Vagina (tissue), 2 donors: ENCODE measurements at regions not wholly inside any gene's neighbourhood (a gene's known extent, or its start where the extent isn't known, plus 50 kb on each side); places are given as distances from the start of the nearest gene placed in this dataset.

Experiments used
- DNase-seq, 2 donors: peaks; one replicate each; pipeline ENCODE4 v3.0.0-alpha.2; 2017; ENCODE audit errors: extremely low spot score in 2 of 2
- H3K27ac ChIP-seq: fragments of 200-600 bp; sonication (generic); one replicate; pipeline ENCODE4 v1.5.1; 2019
- H3K27me3 ChIP-seq: fragments of 200-600 bp; sonication (generic); one replicate; pipeline ENCODE4 v1.5.1; 2019
- H3K36me3 ChIP-seq, 2 donors: fragments of 200-600 bp; sonication (generic); one replicate each; pipeline ENCODE4 v1.5.1; 2017 to 2019
- H3K4me1 ChIP-seq: fragments of 200-600 bp; sonication (generic); one replicate; pipeline ENCODE4 v1.5.1; 2019
- H3K4me3 ChIP-seq, 2 donors: fragments of 200-600 bp; sonication (generic); 1 replicate in 1 of 2; 2 replicates in 1 of 2; pipeline ENCODE4 v1.5.1; 2016 to 2019
- H3K9me3 ChIP-seq: fragments of 200-600 bp; sonication (generic); one replicate; pipeline ENCODE4 v1.5.1; 2019
- POLR2A ChIP-seq, 2 donors: fragments of 450-650 bp; IDR thresholded peaks; one replicate each; pipeline ENCODE4 v1.6.1; 2017; ENCODE audit warnings: antibody characterized with exemption in 2 of 2, mild to moderate bottlenecking in 2 of 2, moderate library complexity in 2 of 2
- POLR2AphosphoS5 ChIP-seq, 2 donors: sonication (generic); formaldehyde crosslinking; IDR thresholded peaks; one replicate each; pipeline ENCODE4 v1.9.0; 2017; ENCODE audit warnings: antibody characterized with exemption in 2 of 2, mild to moderate bottlenecking in 2 of 2, low read depth in 1 of 2; ENCODE audit not compliant: insufficient read depth in 1 of 2
- intact Hi-C: fragments of 100-400 bp; cut with DNase I; formaldehyde crosslinking; loops from one replicate; pipeline ENCODE4 v1.15.1; 2023
- TF ChIP-seq, protein P1 (sequence below), 3 experiments: fragments of 450-650 bp in 2 of 3; fragments of 200-600 bp in 1 of 3; sonication (generic) in 1 of 3; IDR thresholded peaks; one replicate each; pipeline ENCODE4 v1.5.1; 2017 to 2019; ENCODE audit warnings: antibody characterized with exemption in 3 of 3, mild to moderate bottlenecking in 2 of 3, moderate library complexity in 2 of 3

DNA sequence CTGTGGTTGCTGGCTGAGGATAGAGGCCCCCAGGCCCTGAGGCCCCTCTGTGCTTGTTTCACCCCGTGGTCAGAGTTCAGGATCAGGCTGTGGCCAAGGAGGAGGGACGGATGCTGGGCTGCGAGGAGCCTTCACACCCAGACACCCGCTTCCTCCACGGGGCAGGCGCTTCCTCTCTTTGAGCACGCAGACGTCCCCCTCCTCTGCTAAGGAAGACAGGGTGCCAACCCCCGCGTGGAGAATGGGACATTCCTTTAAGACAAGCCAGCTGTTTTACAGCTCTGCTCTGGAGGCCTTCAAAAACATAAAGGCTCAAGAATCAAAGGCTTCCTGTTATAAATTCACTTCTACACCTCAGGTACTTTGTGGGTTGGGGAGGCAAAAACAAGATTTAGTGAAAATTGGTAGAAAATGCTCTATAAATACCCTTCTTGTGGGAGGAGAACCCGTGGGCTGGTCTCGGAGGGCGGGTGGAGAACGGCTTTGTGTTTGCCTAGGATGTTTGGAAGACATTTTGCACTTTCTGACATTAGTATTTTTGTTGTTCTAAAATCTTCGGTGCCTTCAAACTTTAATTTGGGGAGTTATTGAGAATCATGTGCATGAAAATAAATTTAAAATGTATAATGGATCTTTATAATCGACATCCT lies 60.8 kb upstream of the FOXF1 start:
- H3K36me3 ChIP-seq = no peaks in the 10 kb centered on the region
- H3K9me3 ChIP-seq = no peaks in the 10 kb centered on the region
- H3K4me3 ChIP-seq = no peak overlapping the region
- no peaks in the 10 kb centered on the region for H3K27me3 ChIP-seq
- H3K27ac ChIP-seq = no peak overlapping the region
- intact Hi-C loops = no loop called here
- no peak for DNase-seq
- TF ChIP-seq POLR2A (IDR thresholded peaks at IDR 0.05) (no peak), POLR2AphosphoS5 (IDR thresholded peaks at IDR 0.05; ENCODE audit: insufficient read depth in 1 of 2, low read depth in 1 of 2) (no peak)
- peaks cover under 1% of the 10 kb centered on the region for H3K4me1 ChIP-seq

DNA sequence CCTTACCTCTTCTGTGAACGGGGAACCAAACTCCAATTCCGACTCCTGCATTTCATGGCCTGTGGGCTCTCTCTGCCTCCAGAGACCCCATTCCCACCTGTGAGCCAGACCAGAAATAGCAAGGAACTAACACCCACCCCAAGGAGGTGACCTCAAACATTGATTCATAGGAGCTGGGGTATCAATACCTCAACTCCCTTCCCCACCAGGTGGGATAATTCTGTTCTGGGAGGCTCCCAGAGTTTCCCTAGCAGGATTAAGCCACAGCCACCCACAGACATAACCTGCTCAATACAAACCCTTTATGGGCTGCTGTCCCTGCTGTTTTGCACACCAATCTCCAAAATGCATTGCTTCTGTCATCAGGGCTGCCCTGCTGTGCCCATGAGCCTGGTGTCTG lies 59.6 kb upstream of the FOXF1 start:
- Histone ChIP-seq H3K4me3 (no peak overlapping the region), H3K9me3 (no peaks in the 10 kb centered on the region), H3K4me1 (no peaks in the 10 kb centered on the region), H3K36me3 (no peaks in the 10 kb centered on the region), H3K27me3 (no peaks in the 10 kb centered on the region), H3K27ac (no peak overlapping the region)
- intact Hi-C loops = no loop called here
- no peak for DNase-seq
- TF ChIP-seq POLR2AphosphoS5 (IDR thresholded peaks at IDR 0.05; ENCODE audit: insufficient read depth in 1 of 2, low read depth in 1 of 2) (no peak), POLR2A (IDR thresholded peaks at IDR 0.05) (no peak)
- TF ChIP-seq, protein P1, sequence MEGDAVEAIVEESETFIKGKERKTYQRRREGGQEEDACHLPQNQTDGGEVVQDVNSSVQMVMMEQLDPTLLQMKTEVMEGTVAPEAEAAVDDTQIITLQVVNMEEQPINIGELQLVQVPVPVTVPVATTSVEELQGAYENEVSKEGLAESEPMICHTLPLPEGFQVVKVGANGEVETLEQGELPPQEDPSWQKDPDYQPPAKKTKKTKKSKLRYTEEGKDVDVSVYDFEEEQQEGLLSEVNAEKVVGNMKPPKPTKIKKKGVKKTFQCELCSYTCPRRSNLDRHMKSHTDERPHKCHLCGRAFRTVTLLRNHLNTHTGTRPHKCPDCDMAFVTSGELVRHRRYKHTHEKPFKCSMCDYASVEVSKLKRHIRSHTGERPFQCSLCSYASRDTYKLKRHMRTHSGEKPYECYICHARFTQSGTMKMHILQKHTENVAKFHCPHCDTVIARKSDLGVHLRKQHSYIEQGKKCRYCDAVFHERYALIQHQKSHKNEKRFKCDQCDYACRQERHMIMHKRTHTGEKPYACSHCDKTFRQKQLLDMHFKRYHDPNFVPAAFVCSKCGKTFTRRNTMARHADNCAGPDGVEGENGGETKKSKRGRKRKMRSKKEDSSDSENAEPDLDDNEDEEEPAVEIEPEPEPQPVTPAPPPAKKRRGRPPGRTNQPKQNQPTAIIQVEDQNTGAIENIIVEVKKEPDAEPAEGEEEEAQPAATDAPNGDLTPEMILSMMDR (IDR thresholded peaks at IDR 0.05) = no peak

DNA sequence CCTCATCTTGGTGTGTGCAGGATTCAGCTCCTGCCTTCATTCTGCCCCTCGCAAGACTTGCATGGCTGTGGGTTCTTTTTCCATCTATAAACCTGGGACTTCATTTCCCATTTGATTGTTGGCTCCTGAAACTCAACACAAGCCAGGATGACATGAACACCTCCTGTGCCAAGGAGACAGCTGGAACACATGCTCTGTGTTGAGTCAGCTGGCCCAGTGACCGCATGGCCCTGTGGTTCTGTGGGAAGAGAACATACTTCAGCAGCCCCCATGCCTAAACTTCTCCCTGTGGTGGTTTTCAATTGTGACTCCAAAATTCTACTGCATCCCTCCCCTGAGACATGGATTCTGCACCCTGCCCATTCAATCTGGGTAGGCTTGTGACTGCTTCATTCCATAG lies 57.9 kb upstream of the FOXF1 start:
- no peaks in the 10 kb centered on the region for H3K36me3 ChIP-seq
- DNase-seq = no peak
- H3K9me3 ChIP-seq = no peaks in the 10 kb centered on the region
- intact Hi-C loops = no loop called here
- no peaks in the 10 kb centered on the region for H3K27me3 ChIP-seq
- no peak overlapping the region for H3K4me3 ChIP-seq
- H3K4me1 ChIP-seq = no peaks in the 10 kb centered on the region
- H3K27ac ChIP-seq = no peak overlapping the region
- TF ChIP-seq POLR2AphosphoS5 (IDR thresholded peaks at IDR 0.05; ENCODE audit: insufficient read depth in 1 of 2, low read depth in 1 of 2) (no peak), POLR2A (IDR thresholded peaks at IDR 0.05) (no peak)
- TF ChIP-seq, protein P1 (IDR thresholded peaks at IDR 0.05) = no peak

DNA sequence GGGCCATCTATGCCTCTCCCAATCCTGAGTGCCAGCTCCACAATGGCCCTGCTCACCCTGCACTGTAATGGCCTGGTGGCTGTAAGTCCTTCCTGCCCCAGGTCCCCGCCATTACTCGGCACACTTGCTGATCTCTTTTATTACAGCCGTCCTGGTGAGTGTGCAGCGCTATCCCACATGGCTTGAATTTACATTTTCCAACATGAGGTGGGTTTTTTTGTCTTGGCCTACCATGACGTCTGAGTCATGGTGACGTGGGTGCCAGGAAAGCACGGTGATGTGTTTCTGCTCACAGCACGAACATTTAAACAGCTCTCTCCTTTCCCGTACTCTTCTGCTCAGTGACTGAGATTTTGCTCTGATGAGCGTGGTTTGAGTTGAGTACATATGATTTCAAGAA lies 55.2 kb upstream of the FOXF1 start:
- no peaks in the 10 kb centered on the region for H3K9me3 ChIP-seq
- no peaks in the 10 kb centered on the region for H3K4me1 ChIP-seq
- no peaks in the 10 kb centered on the region for H3K27me3 ChIP-seq
- no peaks in the 10 kb centered on the region for H3K36me3 ChIP-seq
- TF ChIP-seq POLR2AphosphoS5 (IDR thresholded peaks at IDR 0.05; ENCODE audit: insufficient read depth in 1 of 2, low read depth in 1 of 2) (no peak), POLR2A (IDR thresholded peaks at IDR 0.05) (no peak)
- TF ChIP-seq, protein P1 (IDR thresholded peaks at IDR 0.05) = no peak
- DNase-seq = no peak
- no peak overlapping the region for H3K27ac ChIP-seq
- no peak overlapping the region for H3K4me3 ChIP-seq
- intact Hi-C loops = no loop called here

DNA sequence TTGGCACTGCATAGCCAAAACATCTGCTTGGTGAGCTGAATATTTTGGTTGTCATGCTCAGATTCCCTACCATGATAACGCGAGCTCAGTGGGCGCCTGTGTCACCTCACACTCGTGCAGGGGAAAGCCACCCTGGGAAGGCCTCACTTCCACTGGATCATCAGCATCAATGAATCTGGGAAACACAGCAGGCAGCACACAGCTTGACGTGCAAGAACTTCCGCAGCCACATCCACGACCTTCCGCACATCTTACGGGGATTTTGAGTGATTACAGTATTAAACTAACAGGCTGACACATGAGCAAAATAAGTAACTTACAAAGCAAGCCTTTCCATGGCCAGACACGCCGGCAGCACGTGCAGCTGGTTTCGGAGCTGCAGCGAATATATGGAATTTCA lies 54.7 kb upstream of the FOXF1 start:
- Histone ChIP-seq H3K36me3 (no peaks in the 10 kb centered on the region), H3K4me3 (no peak overlapping the region), H3K27ac (no peak overlapping the region), H3K4me1 (no peaks in the 10 kb centered on the region), H3K9me3 (no peaks in the 10 kb centered on the region), H3K27me3 (no peaks in the 10 kb centered on the region)
- DNase-seq = no peak
- TF ChIP-seq, protein P1 (IDR thresholded peaks at IDR 0.05) = no peak
- TF ChIP-seq POLR2A (IDR thresholded peaks at IDR 0.05) (no peak), POLR2AphosphoS5 (IDR thresholded peaks at IDR 0.05; ENCODE audit: insufficient read depth in 1 of 2, low read depth in 1 of 2) (no peak)
- intact Hi-C loops = no loop called here
